ENCODE measurements at regions not wholly inside any gene's neighbourhood (a gene's known extent, or its start where the extent isn't known, plus 50 kb on each side); places are given as distances from the start of the nearest gene placed in this dataset.

GRCh38 chr20:60240415-60240814 is 282.2 kb downstream of the CDH26 start:
- no peak for TF ChIP-seq CTCF (IDR thresholded peaks at IDR 0.05)
- no peak for TF ChIP-seq POLR2A (IDR thresholded peaks at IDR 0.05)

Data from uterus (tissue), 2 donors.